ENCODE measurements at regions not wholly inside any gene's neighbourhood (a gene's known extent, or its start where the extent isn't known, plus 50 kb on each side); places are given as distances from the start of the nearest gene placed in this dataset.
"Not testable (repeated sequence)": the region's sequence is repeated elsewhere in the genome, so short reads cannot be mapped to it uniquely, and the experiment has no call there.

DNA sequence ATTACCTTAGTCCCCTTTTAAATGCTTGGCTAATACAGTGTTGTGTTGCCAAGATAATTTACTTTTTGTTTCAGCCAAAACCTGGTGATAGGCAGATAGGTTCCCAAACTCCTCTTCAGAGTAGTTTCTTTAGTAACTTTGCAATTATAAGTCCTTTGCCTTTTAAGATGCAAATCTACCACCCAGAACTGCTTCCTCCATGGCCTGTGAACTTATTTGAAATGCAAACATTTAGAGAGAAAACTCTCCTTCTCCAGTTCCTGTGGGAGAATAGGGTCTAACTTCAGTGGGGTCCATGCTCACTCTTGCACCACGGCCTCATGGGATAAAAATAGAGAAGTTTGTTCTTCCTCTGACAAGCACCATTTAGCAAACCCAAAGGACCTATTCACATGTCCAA lies 1955.4 kb upstream of the CDH6 start:
- intact Hi-C loops (cut with DNase I), result no loop called here
- ATAC-seq, result no peak
- DNase-seq, result no peak

DNA sequence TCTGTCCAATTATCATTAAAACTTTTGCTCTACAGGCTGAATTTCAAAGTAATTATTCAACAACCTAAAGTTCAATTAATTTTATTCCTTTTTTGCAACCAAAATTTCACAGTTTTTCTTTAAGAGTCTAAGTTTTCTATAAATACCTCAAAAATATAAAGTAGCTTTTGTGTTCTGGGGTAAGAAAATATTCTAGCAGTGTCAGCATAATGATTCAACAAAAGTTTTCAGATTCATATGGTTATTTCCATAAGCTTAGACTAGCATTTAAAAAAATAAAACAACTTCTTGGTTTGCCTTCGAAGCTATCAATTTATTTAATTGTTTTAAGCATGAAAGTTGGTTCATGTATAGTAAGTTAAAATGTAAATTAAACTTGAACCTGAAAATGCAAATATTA lies 1962.3 kb upstream of the CDH6 start:
- intact Hi-C loops (cut with DNase I), result no loop called here
- ATAC-seq (no peak), DNase-seq (no peak)

DNA sequence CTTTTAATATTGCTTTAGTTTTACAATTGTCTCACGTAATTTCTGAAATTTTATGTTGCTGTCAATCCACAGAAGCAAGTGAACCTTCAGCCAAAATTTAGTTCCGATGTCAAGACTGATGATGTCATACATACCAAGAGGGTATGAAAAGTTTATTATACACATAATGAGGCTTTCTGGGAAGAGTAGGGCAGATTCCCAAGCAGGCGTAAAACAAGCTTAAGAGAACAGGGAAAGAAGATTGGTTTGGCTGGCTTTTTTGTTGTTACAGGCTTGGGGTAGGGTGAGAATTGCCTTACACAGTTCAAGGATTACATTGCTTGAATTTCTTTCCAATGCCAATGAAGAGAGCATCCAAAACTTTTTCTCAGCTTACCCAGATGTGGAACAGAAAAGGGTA lies 1962.9 kb upstream of the CDH6 start:
- DNase-seq, result no peak
- intact Hi-C loops (cut with DNase I), result no loop called here
- ATAC-seq, result no peak

DNA sequence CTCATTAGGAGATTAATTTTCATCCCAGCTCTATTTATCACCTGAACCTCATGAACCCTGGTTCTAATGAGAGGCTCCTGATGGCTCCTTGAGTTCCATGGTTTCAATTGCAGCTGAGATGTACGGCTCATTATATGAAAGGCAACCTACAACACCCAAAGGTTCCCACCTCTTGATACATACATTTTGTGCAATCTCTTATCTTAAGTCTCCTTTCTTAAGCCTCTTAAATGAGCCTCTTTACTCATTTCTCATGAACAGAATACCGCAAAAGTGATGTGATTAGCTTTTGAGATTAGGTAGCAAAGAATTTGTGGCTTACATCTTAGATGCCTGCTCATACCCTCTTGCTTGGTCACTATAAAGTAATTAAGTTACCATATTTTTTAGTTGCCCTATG lies 1964.0 kb upstream of the CDH6 start:
- DNase-seq, result no peak
- no peak for ATAC-seq
- intact Hi-C loops (cut with DNase I), result no loop called here

DNA sequence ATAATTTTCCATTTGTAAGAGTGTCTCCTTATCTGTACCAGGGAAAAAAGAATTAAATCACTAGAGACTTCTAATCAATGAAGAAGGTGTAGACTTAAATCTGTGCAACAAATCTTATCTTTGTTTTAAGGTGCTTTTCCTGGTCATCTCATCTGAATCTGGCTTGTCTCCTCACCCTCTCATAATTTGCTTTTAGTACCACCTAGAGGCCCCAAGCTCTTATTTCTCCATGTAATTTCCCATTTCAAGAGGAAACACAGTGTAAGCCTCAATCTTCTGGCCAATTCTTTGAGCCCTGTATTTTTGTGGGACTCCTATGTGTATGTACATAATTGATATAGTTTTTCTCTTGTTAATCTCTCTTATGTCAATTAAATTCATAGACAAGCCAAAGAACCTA lies 1975.3 kb upstream of the CDH6 start:
- DNase-seq (no peak), ATAC-seq (no peak)
- intact Hi-C loops (cut with DNase I), result no loop called here

DNA sequence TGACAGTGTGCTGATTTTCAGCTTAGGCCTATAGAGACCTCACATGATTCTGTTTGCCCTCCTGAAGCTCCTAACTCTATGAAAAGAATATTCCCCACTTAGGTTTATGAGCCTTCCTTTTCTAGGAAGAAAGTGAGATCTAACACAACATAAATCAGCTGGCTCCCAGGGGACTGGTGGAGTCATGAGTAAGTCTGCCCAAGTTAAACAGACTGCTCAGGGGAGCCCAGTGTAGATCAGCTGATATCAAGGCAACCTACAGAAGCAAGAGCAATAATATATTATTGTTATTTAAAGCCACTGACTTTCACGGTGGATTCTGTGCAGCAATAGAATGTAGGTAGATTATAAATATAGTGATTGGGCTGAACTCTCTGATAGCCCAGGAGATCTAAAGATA lies 1978.6 kb upstream of the CDH6 start:
- ATAC-seq (no peak), DNase-seq (no peak)
- intact Hi-C loops (cut with DNase I), result no loop called here

DNA sequence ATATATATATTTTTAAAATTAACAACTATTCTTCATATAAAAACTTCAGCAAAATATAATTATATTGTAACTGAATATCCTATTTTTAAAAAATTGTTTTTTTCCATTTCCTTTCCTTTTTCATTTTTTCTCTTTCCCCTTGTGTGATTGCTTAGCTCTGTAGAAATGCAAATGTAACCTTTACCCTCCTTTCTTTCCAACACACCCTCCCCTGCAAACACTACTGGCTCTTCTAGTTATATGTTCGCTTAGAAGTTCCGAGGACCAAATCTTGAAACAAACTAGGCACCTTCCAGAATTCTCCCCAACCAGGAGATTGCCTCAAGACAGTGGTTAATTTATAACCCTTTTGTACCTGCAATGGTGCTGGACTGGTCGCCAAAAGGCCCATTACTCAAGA lies 1980.0 kb upstream of the CDH6 start:
- ATAC-seq (no peak), DNase-seq (no peak)
- intact Hi-C loops (cut with DNase I), result no loop called here

DNA sequence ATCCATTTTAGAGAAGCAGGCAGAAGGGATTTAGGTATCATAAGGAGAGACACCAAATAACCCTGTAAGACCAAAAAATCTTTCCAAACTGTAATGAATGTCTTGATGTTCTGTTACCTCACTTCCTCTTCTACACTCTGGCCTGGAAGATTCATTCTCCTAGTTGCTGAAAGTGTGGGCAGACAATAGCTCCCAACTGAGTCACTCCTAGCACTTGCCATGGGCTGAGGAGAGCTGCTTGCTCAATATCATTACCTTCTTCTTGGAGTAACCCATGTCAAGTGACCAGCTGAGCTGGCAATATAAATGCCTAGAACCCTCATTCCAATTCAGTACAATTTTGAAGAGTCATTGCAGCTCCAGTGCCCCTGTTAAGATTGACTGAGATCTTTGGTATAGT lies 1985.5 kb upstream of the CDH6 start:
- ATAC-seq (no peak), DNase-seq (no peak)
- intact Hi-C loops (cut with DNase I), result no loop called here

DNA sequence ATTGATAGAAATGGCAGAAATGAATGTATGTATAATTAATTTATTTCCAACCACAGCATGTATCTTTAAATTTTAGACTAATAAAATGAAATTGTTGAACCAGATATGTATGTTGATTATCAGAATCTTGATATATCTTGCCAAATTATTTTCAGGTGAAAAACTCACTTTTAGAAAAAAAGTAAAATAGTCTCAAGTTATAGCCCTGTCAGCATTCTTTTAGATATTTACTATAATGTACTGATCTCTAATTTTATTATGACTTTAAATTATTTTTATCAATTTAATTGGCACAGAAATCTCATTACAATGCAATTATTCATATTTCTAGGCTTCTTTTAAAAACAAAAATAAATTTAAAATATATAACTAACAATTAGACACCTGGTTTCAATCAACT lies 1990.4 kb upstream of the CDH6 start:
- DNase-seq (no peak), ATAC-seq (no peak)
- intact Hi-C loops (cut with DNase I), result no loop called here

DNA sequence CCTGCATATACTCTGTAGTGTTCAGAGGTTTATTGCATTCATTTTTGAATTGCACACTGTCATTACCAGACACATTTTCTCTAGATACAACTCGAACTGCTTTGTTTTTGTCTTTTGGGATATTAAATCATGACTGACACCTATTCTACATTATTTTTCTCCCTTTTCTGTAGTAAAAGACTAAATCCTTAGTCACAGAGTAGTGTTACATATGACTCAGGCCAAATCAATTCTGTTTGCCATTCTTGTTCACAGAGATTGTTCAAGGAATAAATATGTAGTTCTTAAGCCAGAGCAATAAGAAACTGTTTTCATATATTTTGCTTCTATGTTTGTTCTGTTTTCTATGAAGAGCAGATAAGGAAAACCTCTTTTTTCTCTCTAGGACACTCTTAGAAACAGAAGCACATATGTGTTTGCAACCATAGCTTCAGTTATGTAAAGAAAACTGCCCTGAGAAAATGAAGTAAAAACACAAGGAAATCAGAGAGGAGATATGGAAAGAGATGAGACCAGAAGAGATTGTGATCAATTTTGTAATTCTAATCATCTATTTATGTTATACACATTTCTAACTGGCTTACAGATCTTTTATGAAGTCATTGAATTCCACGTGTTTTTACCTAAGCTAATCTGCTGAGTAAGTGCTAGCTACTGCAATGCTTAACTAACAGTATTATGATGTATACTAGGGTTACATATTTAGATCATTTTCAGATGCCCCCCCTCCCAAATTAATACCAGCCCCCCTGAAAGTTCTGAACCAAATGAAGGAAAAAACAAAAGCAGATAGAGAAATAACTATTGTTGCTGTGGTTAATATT lies 1995.6 kb upstream of the CDH6 start:
- intact Hi-C loops (cut with DNase I), result no loop called here
- DNase-seq, result no peak
- no peak for ATAC-seq

DNA sequence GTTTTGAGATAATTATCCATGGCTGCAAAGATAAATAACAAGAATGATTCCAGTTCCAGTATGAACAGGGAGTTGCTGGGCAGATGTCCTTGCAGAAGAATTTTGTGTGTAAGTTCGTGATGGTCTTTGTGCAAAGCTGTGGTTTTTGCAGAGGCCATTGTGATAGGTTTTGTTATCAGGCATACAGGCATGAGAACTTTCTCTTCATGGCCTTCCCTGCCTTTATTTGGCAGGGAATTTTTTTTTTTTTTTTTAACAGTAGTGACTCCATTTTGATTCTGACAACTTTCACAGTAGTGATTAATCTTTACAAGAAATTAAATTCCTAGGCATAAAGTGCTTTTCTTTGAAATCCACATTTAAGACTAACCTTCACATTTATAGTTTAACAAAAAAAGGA lies 1999.5 kb upstream of the CDH6 start:
- DNase-seq (no peak), ATAC-seq (no peak)
- intact Hi-C loops (cut with DNase I), result no loop called here

DNA sequence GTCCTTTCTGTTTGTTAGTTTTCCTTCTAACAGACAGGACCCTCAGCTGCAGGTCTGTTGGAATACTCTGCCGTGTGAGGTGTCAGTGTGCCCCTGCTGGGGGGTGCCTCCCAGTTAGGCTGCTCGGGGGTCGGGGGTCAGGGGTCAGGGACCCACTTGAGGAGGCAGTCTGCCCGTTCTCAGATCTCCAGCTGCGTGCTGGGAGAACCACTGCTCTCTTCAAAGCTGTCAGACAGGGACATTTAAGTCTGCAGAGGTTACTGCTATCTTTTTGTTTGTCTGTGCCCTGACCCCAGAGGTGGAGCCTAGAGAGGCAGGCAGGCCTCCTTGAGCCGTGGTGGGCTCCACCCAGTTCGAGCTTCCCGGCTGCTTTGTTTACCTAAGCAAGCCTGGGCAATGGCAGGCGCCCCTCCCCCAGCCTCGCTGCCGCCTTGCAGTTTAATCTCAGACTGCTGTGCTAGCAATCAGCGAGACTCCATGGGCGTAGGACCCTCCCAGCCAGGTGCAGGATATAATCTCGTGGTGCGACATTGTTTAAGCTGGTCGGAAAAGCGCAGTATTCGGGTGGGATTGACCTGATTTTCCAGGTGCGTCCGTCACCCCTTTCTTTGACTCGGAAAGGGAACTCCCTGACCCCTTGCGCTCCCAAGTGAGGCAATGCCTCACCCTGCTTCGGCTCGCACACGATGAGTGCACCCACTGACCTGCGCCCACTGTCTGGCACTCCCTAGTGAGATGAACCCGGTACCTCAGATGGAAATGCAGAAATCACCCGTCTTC lies 2002.0 kb upstream of the CDH6 start:
- ATAC-seq; intact Hi-C loops (cut with DNase I); DNase-seq: not testable (repeated sequence)

DNA sequence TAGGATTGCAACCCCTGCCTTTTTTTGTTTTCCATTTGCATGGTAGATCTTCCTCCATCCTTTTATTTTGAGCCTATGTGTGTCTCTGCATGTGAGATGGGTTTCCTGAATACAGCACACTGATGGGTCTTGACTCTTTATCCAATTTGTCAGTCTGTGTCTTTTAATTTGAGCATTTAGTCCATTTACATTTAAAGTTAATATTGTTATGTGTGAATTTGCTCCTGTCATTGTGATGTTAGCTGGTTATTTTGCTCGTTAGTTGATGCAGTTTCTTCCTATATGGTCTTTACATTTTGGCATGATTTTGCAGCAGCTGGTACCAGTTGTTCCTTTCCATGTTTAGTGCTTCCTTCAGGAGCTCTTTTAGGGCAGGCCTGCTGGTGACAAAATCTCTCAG lies 2003.1 kb upstream of the CDH6 start:
- ATAC-seq, DNase-seq: not testable (repeated sequence)

DNA sequence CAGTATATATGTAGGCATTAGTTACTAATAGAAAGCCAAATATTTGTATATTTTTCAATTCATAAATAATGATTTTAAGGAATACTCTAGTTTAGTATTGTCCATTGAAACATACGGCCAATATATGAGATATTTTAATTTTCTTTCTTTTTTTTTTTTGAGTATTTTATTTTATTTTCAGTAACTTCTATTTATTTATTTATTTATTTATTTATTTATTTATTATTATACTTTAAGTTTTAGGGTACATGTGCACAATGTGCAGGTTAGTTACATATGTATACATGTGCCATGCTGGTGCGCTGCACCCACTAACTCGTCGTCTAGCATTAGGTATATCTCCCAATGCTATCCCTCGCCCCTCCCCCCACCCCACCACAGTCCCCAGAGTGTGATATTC lies 2007.1 kb upstream of the CDH6 start:
- DNase-seq; ATAC-seq; intact Hi-C loops (cut with DNase I): not testable (repeated sequence)

More for the DNA sequence above, 2003.1 kb upstream of the CDH6 start:
- intact Hi-C loops (cut with DNase I), result not testable (repeated sequence)

DNA sequence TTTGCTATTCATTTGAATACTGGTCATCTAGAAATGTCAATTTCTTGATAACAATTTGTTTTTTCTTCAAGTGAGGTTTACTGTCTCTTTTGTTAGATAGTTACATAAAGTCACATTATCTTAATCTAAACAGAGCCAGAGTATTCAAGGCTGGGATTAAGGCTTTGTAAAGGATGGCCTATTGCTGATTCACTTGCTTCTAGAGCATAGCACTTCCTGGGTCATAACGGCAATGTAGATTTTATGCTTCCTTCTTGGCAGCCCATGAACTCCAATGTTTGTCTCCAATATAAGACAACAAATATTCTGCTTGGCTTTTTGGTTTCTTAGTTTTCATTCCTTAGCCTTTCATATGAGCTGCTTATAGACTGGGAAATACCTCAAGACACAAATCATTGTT lies 2007.9 kb upstream of the CDH6 start:
- intact Hi-C loops (cut with DNase I), result no loop called here
- ATAC-seq (no peak), DNase-seq (no peak)

DNA sequence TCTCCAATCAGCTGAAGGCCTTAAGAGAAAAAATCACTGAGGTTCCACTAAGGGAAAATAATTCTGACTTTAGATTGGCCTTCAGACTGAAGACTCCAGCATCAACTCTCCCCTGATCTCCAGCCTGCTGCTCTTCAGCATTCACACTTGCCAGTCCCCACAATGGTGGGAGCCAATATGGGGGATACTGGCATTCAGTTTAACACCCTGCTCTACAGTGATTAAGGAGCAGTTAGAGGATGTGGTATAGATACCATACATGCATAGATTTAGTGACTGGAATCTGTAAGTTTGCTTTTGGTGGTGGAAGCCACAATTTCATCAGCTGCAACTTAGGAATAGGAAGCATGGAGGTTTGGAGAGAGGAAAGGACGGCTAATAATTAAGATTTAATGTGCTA lies 2017.7 kb upstream of the CDH6 start:
- intact Hi-C loops (cut with DNase I), result no loop called here
- ATAC-seq (no peak), DNase-seq (no peak)

DNA sequence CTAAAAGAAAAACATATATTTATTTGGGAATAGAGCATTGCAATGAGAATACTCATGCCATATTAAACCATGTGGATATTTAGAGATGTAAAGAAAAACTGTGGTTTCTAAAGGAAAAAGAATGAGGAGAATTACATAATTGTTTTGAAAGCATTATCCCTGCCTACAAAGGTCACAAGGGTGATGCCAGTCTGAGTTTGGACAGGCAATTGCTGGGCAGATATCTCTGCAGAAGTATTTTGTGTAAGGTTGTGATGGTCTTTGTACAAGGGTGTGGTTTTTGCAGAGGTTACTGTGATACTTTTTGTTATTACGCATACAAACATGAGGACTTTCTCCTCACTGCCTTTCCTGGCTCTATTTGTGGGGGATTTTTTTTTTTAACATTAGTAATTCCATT lies 2022.9 kb upstream of the CDH6 start:
- DNase-seq, result no peak
- ATAC-seq, result no peak
- intact Hi-C loops (cut with DNase I), result no loop called here

DNA sequence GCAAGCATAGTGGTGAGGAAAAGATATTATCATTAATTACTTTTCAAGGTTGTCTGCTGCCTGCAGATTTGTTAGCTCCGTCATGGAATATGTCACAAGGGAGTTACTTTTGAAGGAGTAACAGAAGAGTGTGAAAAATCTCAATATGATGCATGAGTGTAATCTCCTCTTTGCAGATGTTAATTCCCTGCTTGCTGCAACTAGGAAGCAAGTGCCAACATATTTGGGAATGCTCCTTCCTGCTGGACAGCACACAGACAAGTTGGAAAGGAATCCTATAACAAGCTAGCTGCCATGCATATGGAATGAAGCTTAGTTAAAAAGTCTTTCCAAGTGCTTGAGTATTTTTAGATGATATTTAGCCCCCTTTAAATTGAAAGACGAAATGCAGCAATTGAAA lies 2023.6 kb upstream of the CDH6 start:
- no peak for DNase-seq
- ATAC-seq, result no peak
- intact Hi-C loops (cut with DNase I), result no loop called here

DNA sequence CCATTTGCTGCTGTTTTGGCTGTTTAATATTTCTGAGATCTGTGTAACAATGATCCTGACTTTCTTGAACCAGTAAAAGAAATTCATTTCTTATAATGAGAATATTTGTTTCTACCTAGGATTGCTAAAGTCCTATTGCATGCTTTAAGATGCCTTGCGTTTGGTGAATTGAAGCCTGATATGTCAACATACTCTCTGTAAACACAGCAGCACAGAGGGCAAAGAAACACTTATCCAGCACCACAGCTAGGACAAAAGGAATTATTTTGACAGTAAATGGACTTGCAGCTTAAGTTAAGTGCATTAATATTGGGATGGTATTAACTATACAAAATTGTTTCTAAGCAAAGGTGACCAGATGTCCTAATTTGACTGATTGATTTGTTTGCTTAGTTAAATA lies 2031.2 kb upstream of the CDH6 start:
- DNase-seq, result no peak
- no peak for ATAC-seq
- intact Hi-C loops (cut with DNase I), result no loop called here

DNA sequence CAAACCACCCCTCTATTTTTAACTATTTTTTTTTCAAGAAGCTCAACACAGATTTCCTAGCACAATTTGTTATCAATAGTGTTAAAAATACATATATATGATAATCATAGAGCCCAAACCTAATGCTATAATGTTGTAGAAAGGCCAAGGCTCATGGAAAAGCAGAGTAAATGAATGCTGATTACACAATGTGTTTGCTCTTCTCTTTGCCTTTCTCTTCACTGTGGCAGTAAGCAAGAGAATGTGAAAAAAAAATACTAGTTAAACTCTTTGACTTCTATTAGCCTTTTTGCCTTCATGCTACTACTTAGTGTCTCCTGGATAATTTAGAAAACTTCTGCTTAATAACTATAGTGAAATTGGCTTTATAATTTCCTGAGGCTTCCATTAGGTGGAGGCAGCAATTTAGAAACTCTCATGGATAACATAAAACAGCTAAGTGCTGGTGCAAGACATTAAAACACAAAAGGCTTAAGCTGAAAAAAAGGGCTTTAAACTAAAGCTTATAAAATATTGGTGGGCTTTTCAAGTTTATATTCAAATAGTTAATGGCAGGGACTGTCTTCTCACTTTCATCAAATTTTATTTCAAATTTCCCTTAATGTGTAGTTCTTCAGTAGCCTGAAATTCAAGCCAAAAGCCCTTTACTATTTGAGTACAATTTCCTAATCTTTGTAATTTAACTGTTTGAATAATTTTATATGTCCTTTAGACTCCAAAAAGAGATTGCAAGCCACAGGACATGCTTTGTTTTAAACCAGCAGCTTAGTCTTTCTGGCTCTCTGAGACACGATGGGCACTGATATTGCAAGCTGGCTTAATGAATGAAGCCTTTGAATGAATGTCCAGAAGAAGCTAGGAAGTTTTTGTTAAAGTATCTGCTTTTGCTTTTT lies 2031.8 kb upstream of the CDH6 start:
- ATAC-seq, result no peak

More for the DNA sequence above, 2031.8 kb upstream of the CDH6 start:
- no peak for DNase-seq
- intact Hi-C loops (cut with DNase I), result no loop called here

All from left cardiac atrium (tissue), 4 donors.